Endothelial cell of umbilical vein (primary cell): ENCODE measurements at regions not wholly inside any gene's neighbourhood (a gene's known extent, or its start where the extent isn't known, plus 50 kb on each side); places are given as distances from the start of the nearest gene placed in this dataset.

Experiments used
- BruUV-seq: library from RNA; stranded (reverse); fragments of 400-500 nt; replicated peaks from 2 replicates; lab custom pipeline; 2021; lab: Mats Ljungman, UMichigan
- CTCF ChIA-PET: fragments of 300-600, 350-600 bp; sonication (Branson Sonifier 250); formaldehyde crosslinking; loops from one replicate; lab custom pipeline; 2021; ENCODE audit warnings: antibody characterized with exemption, inconsistent platforms; lab: Charles Lee
- POLR2A ChIA-PET: fragments of 300-600, 350-600 bp; sonication (Branson Sonifier 250); formaldehyde crosslinking; loops from one replicate; lab custom pipeline; 2021; ENCODE audit warnings: antibody characterized with exemption, inconsistent platforms; lab: Charles Lee
- DNase-seq: peaks from one replicate; pipeline ENCODE4 v3.0.0-alpha.2; 2011; ENCODE audit warnings: low read depth, low spot score
- FAIRE-seq: peaks from 2 replicates; lab custom pipeline; 2011; peaks lifted over from hg19 to GRCh38; lab: Jason Lieb, UNC
- H2AFZ ChIP-seq: 2 replicates; pipeline ENCODE4 v1.6.0; 2012; ENCODE audit warnings: low read depth, low read length, control low read depth, inconsistent platforms
- H3K27ac ChIP-seq: 2 replicates; pipeline ENCODE4 v1.5.1; 2011; ENCODE audit warnings: low read depth, mild to moderate bottlenecking, control low read depth, low read length, moderate library complexity; ENCODE audit not compliant: insufficient read depth
- H3K27me3 ChIP-seq, 2 experiments: 2 replicates each; pipeline versions ENCODE4 v1.6.0 to v1.6.1; 2011; ENCODE audit warnings: low read length in 2 of 2, mixed read lengths in 1 of 2; ENCODE audit not compliant: control insufficient read depth in 2 of 2, insufficient read depth in 2 of 2
- H3K36me3 ChIP-seq, 2 experiments: 2 replicates in 1 of 2; 3 replicates in 1 of 2; pipeline ENCODE4 v1.5.1; 2011; ENCODE audit warnings: low read length in 2 of 2, mild to moderate bottlenecking in 1 of 2, moderate library complexity in 1 of 2; ENCODE audit not compliant: control insufficient read depth in 2 of 2, insufficient read depth in 2 of 2; ENCODE audit errors: extremely low read depth in 1 of 2
- H3K4me1 ChIP-seq: 3 replicates; pipeline ENCODE4 v1.5.1; 2011; ENCODE audit warnings: mild to moderate bottlenecking, low read length; ENCODE audit not compliant: control insufficient read depth, insufficient read depth; ENCODE audit errors: extremely low read depth
- H3K4me2 ChIP-seq: 2 replicates; pipeline ENCODE4 v1.6.1; 2011; ENCODE audit warnings: low read length, control low read depth, mixed read lengths; ENCODE audit not compliant: insufficient read depth
- H3K4me3 ChIP-seq, 3 experiments: fragments of 200-600 bp in 1 of 3; sonication (generic), shearing (Covaris generic) in 1 of 3; replicated peaks in 1 of 3; 2 replicates each; pipeline ENCODE4 v1.5.1; 2011 to 2016; ENCODE audit warnings: control low read depth in 3 of 3, low read length in 3 of 3, mild to moderate bottlenecking in 2 of 3, inconsistent platforms in 1 of 3, low read depth in 1 of 3, moderate library complexity in 1 of 3; ENCODE audit not compliant: insufficient read depth in 1 of 3
- H3K79me2 ChIP-seq: 2 replicates; pipeline ENCODE4 v1.6.0; 2012; ENCODE audit warnings: low read length, inconsistent platforms; ENCODE audit not compliant: control insufficient read depth, insufficient read depth
- H3K9ac ChIP-seq: replicated peaks from 2 replicates; pipeline ENCODE3; 2011; ENCODE audit warnings: low read length, control low read depth; ENCODE audit not compliant: insufficient read depth; ENCODE audit errors: extremely low read depth
- H3K9me1 ChIP-seq: replicated peaks from 3 replicates; pipeline ENCODE4 v1.6.0; 2011; ENCODE audit warnings: mild to moderate bottlenecking, low read length; ENCODE audit not compliant: control insufficient read depth, insufficient read depth; ENCODE audit errors: extremely low read depth
- H3K9me3 ChIP-seq: replicated peaks from 2 replicates; pipeline ENCODE4 v1.5.1; 2012; ENCODE audit warnings: low read length, inconsistent platforms; ENCODE audit not compliant: control insufficient read depth, insufficient read depth
- H4K20me1 ChIP-seq: replicated peaks from 2 replicates; pipeline ENCODE3; 2011; ENCODE audit warnings: mild to moderate bottlenecking, low read length; ENCODE audit not compliant: control insufficient read depth, insufficient read depth; ENCODE audit errors: extremely low read depth
- CTCF ChIP-seq, 2 donors: IDR thresholded peaks; 1 replicate in 1 of 2; 2 replicates in 1 of 2; pipeline ENCODE4 v1.5.1; 2011; ENCODE audit warnings: low read length in 2 of 2, mild to moderate bottlenecking in 2 of 2, moderate library complexity in 2 of 2, control low read depth in 1 of 2, inconsistent platforms in 1 of 2, low read depth in 1 of 2; ENCODE audit not compliant: insufficient read depth in 1 of 2; ENCODE audit errors: extremely low read depth in 1 of 2
- EZH2 ChIP-seq: IDR thresholded peaks from 2 replicates; pipeline ENCODE4 v1.6.1; 2012; ENCODE audit warnings: borderline replicate concordance, low read depth, mild to moderate bottlenecking, moderate library complexity, low read length, inconsistent platforms; ENCODE audit not compliant: severe bottlenecking
- FOS ChIP-seq: IDR thresholded peaks from 2 replicates; pipeline ENCODE4 v1.6.1; 2011; ENCODE audit warnings: mild to moderate bottlenecking, low read length, moderate library complexity, borderline replicate concordance; ENCODE audit not compliant: insufficient read depth
- GATA2 ChIP-seq: IDR thresholded peaks from 2 replicates; pipeline ENCODE4 v1.7.0; 2011; ENCODE audit warnings: low read depth, mild to moderate bottlenecking, moderate library complexity, mixed read lengths, low read length; ENCODE audit not compliant: insufficient read length, insufficient read depth
- JUN ChIP-seq: IDR thresholded peaks from 2 replicates; pipeline ENCODE4 v1.6.1; 2011; ENCODE audit warnings: borderline replicate concordance, low read depth; ENCODE audit not compliant: insufficient read length, insufficient read depth
- MAX ChIP-seq: IDR thresholded peaks from 2 replicates; pipeline ENCODE4 v1.6.1; 2011; ENCODE audit not compliant: insufficient read depth, insufficient read length
- MYC ChIP-seq: IDR thresholded peaks from one replicate; pipeline ENCODE4 v1.6.1; 2011; ENCODE audit warnings: mild to moderate bottlenecking, low read depth, low read length
- POLR2A ChIP-seq: IDR thresholded peaks from 2 replicates; pipeline ENCODE4 v1.6.1; 2012; ENCODE audit warnings: low read depth, mild to moderate bottlenecking, control low read depth, low read length
- POLR2AphosphoS5 ChIP-seq: IDR thresholded peaks from 2 replicates; pipeline ENCODE4 v1.6.1; 2012; ENCODE audit warnings: low read depth, mild to moderate bottlenecking, control low read depth, low read length, moderate library complexity; ENCODE audit not compliant: insufficient read depth
- dilution Hi-C: fragments of 300-500 bp; cut with MboI; formaldehyde crosslinking; loops from one replicate; pipeline ENCODE4 v1.15.0; 2019; ENCODE audit warnings: low sequenced_read_pairs; ENCODE audit not compliant: extremely low pct_ligation_motif_present
- intact Hi-C: fragments of 100-400 bp; cut with micrococcal nuclease; formaldehyde crosslinking; loops from one replicate; pipeline ENCODE4 v1.10.0; 2022

- H3K4me3 ChIP-seq, result no peak overlapping the region
- DNase-seq, result no peak
- H3K9ac ChIP-seq, result no peak overlapping the region
- no peaks in the 10 kb centered on the region for H3K9me3 ChIP-seq
- H3K27ac ChIP-seq, result no peak overlapping the region
- dilution Hi-C loops, result no loop called here
- H2AFZ ChIP-seq, result no peak overlapping the region
- no peaks in the 10 kb centered on the region for H4K20me1 ChIP-seq
- no peak overlapping the region for H3K4me2 ChIP-seq
- FAIRE-seq, result no peak
- H3K36me3 ChIP-seq, result no peaks in the 10 kb centered on the region
- ChIA-PET CTCF (interaction anchor here (1.5 kb wide), 1 partner anchor 12 kb away, joined by 3 read pairs; no protein-coding TSS in a partner anchor), POLR2A (no interaction called here)
- no peaks in the 10 kb centered on the region for H3K79me2 ChIP-seq
- H3K4me1 ChIP-seq, result no peaks in the 10 kb centered on the region
- TF ChIP-seq GATA2, result no peak
- TF ChIP-seq MYC, result no peak
- no peak for TF ChIP-seq POLR2A
- TF ChIP-seq CTCF (IDR thresholded peaks at IDR 0.05; ENCODE audit: extremely low read depth in 1 of 2, insufficient read depth in 1 of 2, low read depth in 1 of 2, low read length in 2 of 2), result no peak
- TF ChIP-seq JUN, result no peak
- TF ChIP-seq POLR2AphosphoS5, result no peak
- TF ChIP-seq EZH2, result no peak
- TF ChIP-seq MAX, result no peak
- TF ChIP-seq FOS, result no peak
- BruUV-seq, result no TSS peak
- intact Hi-C loops, result no loop called here
- H3K27me3 ChIP-seq, result peaks cover 2 to 4% of the 10 kb centered on the region in 2 experiments
- H3K9me1 ChIP-seq, result no peaks in the 10 kb centered on the region
Observed at GRCh38 chr2:217047631-217048030, 187.8 kb upstream of the TNP1 start.
